Neural progenitor cell (in vitro differentiated cells): ENCODE measurements at regions not wholly inside any gene's neighbourhood (a gene's known extent, or its start where the extent isn't known, plus 50 kb on each side); places are given as distances from the start of the nearest gene placed in this dataset.
"Not testable (repeated sequence)": the region's sequence is repeated elsewhere in the genome, so short reads cannot be mapped to it uniquely, and the experiment has no call there.

ENCODE experiments used
- CTCF ChIP-seq: fragments of 200-600 bp; sonication (generic); IDR thresholded peaks from 2 replicates; pipeline ENCODE4 v1.5.1; 2017; ENCODE audit warnings: antibody characterized with exemption, mild to moderate bottlenecking
- EZH2 ChIP-seq: fragments of 200-600 bp; sonication (generic); IDR thresholded peaks from 2 replicates; pipeline ENCODE4 v1.6.1; 2017; ENCODE audit warnings: antibody characterized with exemption, mild to moderate bottlenecking, moderate library complexity
- EZH2phosphoT487 ChIP-seq: fragments of 200-600 bp; sonication (generic); IDR thresholded peaks from 2 replicates; pipeline ENCODE4 v1.6.1; 2017; ENCODE audit warnings: antibody characterized with exemption

- TF ChIP-seq CTCF, EZH2, EZH2phosphoT487: not testable (repeated sequence)
Measured at GRCh38 chr9:88849878-88850277, 141.4 kb upstream of the S1PR3 start.
